GM12801 (cell line): ENCODE measurements at regions not wholly inside any gene's neighbourhood (a gene's known extent, or its start where the extent isn't known, plus 50 kb on each side); places are given as distances from the start of the nearest gene placed in this dataset.

Experiments used
- TF ChIP-seq, protein P1 (sequence below): IDR thresholded peaks from one replicate; pipeline ENCODE4 v1.5.1; 2011; ENCODE audit warnings: control low read depth; ENCODE audit not compliant: insufficient read length; ENCODE audit errors: extremely low read depth

DNA sequence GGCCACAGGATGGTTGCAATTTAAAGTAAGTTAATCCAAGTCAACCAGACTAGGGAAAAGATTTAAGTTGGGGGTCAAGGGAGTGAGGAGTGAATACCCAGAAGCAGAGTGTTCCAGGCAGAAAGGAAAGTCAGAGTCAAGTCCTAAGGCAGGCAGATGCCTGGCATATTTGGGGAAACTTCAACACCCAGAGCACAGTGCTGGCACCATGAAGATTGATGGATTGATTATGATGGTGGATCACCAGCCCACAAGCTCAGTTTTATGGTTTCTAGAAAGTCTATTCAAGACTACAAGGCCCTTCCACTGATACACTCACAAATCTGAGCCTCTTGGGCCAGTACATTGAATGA, 100.1 kb upstream of the DUSP10 start:
- TF ChIP-seq, protein P1, sequence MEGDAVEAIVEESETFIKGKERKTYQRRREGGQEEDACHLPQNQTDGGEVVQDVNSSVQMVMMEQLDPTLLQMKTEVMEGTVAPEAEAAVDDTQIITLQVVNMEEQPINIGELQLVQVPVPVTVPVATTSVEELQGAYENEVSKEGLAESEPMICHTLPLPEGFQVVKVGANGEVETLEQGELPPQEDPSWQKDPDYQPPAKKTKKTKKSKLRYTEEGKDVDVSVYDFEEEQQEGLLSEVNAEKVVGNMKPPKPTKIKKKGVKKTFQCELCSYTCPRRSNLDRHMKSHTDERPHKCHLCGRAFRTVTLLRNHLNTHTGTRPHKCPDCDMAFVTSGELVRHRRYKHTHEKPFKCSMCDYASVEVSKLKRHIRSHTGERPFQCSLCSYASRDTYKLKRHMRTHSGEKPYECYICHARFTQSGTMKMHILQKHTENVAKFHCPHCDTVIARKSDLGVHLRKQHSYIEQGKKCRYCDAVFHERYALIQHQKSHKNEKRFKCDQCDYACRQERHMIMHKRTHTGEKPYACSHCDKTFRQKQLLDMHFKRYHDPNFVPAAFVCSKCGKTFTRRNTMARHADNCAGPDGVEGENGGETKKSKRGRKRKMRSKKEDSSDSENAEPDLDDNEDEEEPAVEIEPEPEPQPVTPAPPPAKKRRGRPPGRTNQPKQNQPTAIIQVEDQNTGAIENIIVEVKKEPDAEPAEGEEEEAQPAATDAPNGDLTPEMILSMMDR: no peak

DNA sequence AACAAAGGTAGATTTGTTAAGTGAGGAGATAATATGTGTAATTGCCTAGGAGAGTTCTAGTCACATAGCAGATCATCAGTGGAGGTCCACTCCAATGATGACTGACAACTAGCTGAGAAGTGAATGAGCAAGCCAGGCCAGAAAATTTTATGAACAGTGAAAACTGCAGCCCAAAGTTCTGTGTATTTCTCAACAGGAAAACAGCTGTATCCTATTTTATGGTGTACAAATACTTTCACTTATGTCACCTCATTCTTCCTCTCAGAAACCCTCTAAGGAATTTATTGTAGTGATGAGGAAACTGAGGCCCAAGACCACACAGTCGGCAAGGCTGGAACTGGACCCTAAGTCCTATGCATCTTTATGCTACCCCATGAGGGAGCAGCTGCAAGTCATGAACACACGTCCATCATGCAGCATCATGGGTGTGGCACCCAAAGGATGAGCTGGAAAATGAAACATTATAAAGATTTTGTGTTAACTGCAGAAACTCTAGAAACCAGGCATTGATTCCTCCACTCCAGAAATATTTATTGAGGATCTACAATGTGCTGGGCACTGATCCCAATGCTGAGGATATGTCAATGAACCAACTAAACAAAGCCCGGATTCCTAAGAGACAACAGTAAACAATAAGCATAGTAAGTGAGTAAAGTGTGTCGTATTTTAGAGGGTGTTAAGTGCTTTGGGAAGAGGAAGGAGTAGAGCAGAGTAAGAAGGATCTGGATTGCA, 99.5 kb upstream of the DUSP10 start:
- TF ChIP-seq, protein P1: no peak

DNA sequence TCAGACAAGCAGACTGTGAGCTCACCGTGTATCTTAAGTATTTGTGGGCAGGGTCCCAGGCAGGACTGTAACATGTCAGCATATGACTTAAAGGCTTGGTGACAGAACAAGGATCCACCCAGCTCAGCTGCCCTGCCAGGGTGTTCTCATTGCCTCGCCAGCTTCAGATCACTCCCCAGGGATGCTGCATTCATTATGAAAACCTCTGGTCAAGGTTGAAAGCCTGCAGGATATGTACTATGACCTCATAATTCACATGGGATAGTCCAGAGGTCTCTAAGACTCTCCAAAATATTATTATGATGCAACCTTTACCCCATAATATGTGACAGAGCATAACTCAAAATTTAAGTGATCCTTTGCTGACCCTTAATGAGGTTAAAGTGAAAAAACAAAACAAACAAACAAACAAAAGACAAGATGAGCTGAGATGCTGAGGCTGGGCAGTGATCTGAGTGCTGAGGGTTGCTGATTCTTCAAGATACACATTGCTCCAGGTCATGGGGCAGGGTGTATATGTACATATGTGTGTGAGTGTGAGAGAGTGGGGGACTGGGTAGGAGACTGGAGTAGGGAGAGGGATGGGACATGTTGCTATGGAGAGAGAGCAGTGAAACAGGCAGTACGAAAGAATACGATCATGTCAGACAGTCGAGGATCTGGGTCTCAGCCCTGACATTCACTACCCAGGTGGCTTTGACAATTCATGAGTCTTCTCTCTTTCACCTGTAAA, 98.8 kb upstream of the DUSP10 start:
- TF ChIP-seq, protein P1: no peak

DNA sequence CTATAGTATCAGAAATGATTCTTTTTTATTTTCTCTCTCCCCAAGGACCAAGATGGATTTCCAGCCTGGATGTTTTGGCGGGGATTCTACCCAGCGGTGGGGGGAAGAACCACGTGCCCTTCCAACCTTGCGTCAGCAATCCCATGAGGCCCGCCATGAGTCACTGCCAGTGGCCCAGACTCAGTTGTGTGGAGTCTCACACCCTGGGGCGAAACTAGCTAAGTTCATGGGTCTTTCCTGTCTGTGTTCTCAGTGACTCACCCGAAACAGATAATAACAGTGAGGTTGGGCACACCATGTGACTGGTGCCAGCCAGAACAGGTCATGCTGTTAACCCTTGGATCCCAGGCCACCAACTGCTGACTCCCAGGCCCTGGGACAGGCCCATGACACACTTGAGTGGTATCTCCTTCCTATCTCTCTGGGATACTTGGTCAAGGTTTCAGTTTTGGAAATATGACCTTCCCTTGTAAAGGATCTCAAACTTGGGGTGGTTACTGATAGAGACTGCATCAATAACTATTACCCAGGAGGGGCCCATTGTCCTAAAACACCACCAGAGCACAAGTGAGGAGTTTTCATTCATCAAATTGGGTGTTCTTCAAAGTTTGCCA, 98.0 kb upstream of the DUSP10 start:
- TF ChIP-seq, protein P1: no peak

DNA sequence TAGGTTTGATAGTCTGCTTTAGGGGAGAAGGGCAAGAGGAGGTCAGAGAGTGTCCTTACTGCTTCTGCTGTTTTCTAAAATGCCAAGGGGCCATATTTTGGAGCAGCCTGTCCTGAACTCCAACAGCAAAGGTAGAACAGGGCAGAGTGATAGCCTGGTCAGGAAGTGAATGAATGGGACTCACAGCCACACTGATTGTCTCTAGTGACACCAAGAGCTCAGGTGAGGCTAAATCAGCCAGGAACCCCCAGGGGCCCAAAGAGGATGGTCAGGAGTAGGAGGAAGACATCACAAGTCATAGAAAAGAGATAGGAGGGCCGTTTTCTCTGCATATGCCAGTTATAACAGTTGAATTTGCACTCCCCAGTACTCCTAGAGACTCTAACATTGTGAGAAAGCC, 97.4 kb upstream of the DUSP10 start:
- TF ChIP-seq, protein P1: no peak

DNA sequence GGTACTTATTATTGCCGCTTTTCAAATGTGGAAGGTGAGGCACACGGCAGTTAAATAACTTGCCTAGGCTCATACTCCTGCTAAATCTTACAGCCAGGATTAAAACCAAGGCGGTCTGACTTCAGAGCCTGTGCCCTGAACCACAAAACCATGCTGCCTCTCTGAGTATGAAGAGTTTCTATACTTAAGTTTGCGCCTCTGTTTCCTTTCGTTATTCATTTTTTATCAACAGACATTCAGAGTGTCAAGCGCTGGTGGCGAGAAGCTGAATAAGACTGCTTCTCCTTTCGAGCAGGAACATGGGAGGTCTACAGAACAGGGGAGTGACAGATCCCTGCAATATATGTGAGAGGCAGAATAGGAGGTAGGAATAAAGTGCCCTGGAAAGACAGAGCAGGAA, 96.0 kb upstream of the DUSP10 start:
- TF ChIP-seq, protein P1: no peak

DNA sequence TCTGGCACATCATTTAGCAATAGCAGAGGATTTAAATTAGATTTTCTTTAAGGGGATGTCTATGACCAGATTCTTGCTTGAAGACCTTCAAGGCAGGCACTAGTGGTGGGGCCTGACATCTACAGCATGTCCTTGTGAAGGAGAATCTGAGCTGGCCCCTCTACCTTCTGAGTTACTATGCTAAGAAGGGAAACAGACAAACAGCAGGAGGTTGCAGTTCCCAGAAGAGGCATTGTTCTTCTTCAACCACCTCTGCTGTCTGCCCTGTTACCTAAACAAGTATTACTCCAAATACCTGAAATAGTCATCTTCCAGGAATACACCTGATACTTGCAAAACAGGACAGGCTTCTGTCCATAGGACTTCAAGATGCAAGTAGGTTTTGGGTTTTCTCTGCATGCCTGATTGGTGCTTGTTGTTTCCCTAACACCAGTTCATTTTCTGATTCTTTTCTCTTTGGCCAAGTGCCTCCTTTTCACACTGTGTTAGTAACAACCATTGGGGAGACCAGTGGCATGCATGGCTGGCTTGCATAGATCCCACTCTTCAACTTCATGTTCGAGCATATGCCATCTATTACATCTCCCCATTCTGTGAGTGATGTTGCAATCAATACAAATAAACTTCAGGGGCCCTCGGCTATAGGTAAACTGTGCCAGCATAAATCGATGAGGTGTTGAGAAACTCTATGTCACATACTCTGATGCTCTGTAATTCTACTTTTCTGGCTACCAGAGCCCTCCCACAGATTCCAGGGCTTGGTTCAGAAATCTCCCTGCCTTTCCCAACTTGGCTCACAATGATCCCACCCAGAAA, 93.0 kb upstream of the DUSP10 start:
- TF ChIP-seq, protein P1: no peak
